Stimulated activated CD8-positive, alpha-beta memory T cell treated with anti-CD3 and anti-CD28 coated beads, Interleukin-7, amount 100 ng/mL, for 48 hours (primary cell): ENCODE measurements at regions not wholly inside any gene's neighbourhood (a gene's known extent, or its start where the extent isn't known, plus 50 kb on each side); places are given as distances from the start of the nearest gene placed in this dataset.

ENCODE experiments used
- DNase-seq, 2 donors: peaks; one replicate each; pipeline ENCODE4 v3.0.0-alpha.2; 2020; ENCODE audit warnings: low read depth in 1 of 2; ENCODE audit errors: extremely low read depth in 1 of 2

DNA sequence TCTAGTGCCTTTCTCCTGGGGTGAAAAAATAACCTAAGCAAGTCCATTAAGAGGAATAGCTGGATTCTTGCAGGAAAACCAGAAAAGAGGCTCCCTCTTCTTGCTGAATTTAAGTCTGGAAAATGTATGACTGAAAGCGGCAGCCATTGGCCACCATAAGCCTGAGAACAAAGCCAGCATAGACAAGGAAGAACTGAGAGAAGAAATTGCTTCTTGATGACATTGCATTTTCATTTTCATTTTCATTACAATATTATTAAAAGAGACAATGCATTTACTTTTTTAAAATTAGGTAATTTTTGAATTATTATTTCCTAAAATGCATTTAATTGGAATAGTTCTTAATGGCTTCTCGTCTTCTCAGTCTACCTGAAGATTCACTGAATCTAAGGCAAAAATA is 1157.5 kb upstream of the ZEB2 start:
- no peak for DNase-seq

GRCh38 chr2:145674705-145675104 is 1154.8 kb upstream of the ZEB2 start:
- no peak for DNase-seq

DNA sequence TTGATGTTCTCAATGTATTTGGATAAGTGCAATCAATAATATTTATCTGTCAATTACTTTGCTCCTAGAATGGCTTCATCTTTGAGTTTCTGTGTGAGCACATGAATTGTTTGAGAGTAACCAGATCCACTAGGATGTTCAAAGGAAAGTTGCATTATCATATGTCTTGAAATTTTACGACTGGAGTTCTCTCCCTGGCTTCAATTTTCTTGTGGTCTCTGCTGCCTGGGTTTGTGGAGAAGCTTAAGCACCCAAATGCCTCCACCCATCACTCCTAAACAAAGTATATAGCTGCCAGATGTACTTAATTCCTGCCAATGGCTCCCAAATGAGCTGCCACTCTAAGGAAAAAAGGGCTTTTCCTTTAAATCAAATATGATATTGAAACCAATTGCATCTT is 1149.4 kb upstream of the ZEB2 start:
- no peak for DNase-seq

- DNase-seq = no peak
These were observed 1146.6 kb upstream of the ZEB2 start for GRCh38 chr2:145666552-145666951.

DNA sequence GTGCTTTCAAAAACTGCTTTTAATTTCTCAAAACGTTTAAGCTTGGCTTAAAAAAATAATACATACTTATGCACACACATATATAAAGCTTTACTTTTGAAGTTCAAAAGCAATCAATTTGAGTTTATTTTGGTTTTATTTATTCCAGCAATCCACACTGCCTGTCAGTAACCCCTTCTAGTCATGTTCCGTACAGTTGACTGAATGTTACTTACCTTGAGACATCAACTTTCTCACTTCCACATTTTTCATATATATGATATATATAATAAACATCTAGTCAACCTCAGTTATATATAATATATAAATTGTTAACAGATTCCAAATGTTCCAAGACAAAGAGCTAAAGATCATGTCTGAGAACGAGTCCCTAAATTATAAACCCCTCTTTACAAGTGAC is 1137.3 kb upstream of the ZEB2 start:
- no peak for DNase-seq

DNA sequence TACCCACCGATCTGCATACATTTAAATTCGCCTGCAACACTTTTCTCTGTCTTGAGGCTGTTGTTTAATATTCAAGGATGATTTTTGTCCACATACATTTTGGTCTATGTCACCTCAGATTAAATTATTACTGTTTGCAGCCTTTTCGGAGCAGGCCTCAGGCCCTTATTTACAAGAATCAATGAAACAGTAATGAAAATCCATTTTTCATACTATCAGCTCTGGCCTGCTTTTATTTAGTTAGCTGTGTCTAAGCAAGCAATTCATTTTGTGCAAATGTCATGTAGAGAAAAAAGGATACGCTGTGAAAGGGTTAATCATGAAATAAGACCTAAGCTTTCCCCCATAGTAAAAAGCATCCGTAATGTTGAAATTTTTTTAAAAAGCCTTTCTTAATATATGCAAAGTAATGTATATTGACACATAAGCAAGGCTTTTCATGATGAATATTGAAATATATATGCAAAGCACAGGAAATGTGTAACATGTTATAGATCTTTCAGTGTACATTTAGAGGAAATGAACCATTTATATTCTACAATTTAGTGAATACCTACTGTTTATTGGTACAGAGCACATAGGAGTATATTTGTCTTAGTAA is 1135.3 kb upstream of the ZEB2 start:
- DNase-seq = no peak

GRCh38 chr2:145654746-145655145 is 1134.8 kb upstream of the ZEB2 start:
- no peak for DNase-seq

DNA sequence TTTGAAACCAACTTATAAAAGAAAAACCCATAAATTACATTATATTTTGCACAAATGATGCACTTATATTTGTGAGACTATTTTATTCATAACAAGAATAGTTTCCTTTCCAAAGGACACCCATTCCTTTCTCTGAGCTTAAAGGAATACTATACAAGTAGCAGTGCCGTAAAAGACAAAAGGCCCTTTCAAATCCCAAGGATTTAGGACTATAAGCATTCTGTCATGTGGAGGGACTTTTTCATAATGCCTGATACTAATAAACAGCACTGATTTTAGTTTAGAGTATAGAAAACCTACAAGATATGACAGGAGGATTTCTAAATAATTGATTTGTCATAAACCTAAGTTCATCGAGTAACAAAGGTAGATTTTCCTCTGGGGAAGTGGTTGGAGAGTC is 1134.2 kb upstream of the ZEB2 start:
- DNase-seq = no peak

GRCh38 chr2:145653553-145653952 is 1133.6 kb upstream of the ZEB2 start:
- no peak for DNase-seq

DNA sequence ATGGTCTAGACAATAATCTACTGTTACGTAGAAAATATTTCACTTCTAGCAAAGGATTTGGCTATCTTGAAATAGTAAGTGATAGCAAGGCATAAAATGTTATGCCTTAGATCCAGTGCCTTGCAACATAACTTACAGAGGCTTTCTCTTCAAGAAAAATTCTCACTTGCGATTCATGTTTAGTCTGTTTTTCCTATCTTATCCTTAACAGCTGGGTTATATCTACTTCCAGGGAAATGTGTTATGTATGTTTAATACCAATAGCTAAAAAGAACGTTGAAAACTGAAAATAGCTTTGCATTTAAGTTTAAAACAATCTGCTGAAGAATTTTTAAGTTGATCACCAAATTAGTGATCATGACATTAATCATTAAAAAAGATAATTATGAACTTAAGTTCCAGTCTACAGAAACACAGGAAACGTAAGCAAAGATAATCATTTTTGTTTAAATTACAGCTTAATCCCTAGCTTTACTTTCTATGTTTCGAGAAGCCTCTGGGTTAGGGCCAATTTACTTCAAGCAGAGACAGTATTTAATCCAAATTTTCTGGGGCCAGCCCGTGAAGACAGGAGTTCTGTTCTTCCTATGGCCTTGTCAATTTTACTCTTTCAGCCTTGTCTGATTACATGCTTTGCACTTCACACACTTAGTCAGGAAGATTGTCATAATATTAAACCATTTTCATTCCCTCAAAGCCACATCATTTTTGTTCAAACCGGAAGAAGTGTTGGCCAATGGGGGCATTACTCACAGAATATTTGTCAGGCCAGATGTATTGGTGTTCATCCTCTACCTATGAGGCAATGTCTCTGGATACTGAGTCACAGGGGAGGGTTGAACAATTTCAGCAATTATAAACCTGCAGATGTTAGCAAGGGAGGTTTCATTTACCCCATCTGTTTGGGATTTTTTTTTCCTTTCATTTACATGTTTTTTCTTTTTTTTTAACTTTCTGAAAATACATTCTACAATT is 1132.9 kb upstream of the ZEB2 start:
- no peak for DNase-seq

DNA sequence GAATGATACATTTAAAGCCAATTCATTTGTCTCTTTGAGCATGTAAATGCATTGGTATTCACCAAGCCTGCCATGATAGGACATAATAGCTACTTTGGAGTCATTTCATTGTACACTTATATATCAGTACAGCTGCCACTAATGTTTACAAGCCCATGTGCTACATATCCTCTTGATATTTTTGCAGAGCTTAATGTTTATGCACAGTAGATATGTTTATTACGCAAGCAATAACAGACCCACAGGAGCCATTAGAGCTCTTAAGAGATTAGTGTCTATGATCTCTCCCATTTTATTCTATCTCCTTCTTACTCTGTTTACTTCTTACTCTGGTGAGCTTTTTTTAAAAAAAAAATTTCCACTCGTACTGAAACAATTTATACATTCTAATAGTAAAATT is 1132.1 kb upstream of the ZEB2 start:
- DNase-seq = no peak

GRCh38 chr2:145650226-145650625 is 1130.3 kb upstream of the ZEB2 start:
- DNase-seq = no peak

GRCh38 chr2:145649061-145649460 is 1129.1 kb upstream of the ZEB2 start:
- no peak for DNase-seq

DNA sequence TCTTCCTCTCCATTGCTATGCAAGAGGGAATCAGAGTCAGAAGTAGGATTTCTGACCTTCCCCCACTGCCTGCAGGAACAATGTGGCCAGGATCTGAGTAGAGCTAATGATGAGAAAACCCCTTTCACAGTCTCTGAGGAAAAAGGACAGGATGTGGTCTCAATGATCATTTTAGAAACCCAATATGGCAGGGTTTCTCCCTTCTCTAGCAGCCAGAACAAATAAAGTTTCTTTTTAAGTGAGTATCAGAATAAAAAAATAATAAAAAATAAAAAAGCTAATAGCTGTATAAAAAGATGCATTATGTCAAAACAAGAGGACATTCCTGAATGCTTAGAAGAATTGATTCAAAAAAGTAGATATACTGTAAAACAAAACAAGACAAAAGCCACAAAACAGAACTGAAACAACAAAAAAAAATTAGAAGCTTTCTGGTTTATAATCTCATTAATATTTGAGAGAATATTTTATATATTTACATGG is 1124.9 kb upstream of the ZEB2 start:
- no peak for DNase-seq

- DNase-seq = no peak
These were observed 1118.8 kb upstream of the ZEB2 start for GRCh38 chr2:145638675-145639074.

GRCh38 chr2:145635706-145636427 is 1115.9 kb upstream of the ZEB2 start:
- DNase-seq = no peak

- no peak for DNase-seq
These were observed 1111.6 kb upstream of the ZEB2 start for GRCh38 chr2:145631561-145631960.

DNA sequence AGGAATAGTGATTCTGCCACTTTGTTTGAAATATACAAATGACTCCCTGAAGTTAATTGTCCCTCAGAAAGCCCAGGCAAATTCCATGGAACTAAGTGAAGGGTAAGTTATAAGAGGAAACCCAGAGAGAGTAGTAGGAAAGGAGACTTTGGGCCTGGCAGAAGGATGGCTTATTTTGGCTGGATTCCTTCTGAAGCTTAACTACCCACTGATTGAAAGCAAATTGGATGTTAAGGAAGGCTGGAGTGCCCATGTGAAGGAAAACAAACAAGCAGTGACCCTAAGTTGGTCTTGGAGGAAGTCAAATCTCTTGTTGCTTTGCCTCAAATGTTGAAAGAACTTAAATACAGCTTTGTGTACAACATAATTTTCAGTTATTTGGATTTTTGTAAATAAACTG is 1106.4 kb upstream of the ZEB2 start:
- no peak for DNase-seq

- DNase-seq = no peak
These were observed 1105.2 kb upstream of the ZEB2 start for GRCh38 chr2:145625111-145625510.

DNA sequence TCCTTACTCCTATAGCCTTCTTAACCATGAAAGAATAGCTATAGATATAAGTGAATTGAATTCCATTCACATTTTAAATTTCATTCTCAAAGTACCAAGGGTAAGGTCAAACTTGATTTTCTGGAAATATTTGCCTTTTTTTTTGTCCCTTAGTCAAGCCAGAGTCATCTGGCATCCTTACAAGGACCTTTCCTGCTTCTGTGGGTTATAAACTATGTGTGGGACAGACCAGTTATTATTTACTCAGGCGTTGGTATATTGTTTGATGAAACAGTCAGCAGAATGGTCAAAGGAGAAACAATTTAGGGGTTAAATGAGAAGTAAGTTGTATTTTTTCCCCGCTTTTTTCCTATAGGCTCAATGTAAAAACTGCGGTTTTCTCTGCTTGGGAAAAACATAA is 1103.2 kb upstream of the ZEB2 start:
- no peak for DNase-seq

DNA sequence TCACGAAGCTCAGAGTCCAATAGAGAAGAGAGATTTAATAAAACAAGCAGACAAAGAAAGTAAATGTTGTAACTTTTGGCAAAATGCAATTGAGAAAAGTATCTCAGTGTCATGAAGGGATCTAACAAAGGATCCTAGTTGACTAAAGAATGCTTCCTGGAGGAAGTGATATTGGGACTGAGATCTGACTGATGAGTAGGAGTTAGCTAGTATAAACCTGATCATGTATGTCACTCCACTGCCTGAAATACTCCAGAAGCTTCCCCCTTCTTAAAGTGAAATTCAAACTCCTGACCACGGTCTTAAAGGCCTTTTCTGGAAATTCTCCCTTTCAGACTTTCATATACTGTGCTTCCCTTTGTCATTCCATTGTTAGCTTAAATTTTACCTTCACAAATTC is 1102.4 kb upstream of the ZEB2 start:
- DNase-seq = no peak

DNA sequence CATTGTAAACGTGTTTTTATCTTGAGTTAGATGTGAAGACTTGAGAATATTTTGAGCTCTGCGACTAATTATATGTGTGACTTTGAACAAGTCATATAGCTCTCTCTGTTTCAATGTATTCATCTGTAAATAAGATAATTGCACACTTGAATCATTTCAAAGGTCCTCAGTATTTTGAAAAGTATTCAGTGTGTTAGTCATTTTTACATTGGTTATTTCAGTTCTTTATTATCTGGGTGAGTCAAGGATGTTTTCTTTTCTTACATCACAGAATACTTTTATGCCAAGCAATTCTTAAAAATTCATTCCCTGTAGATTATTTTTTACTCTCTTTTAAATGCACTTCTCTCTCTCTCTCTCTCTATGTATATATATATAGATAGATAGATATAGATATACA is 1098.0 kb upstream of the ZEB2 start:
- no peak for DNase-seq
